ENCODE measurements at regions not wholly inside any gene's neighbourhood (a gene's known extent, or its start where the extent isn't known, plus 50 kb on each side); places are given as distances from the start of the nearest gene placed in this dataset.

DNA sequence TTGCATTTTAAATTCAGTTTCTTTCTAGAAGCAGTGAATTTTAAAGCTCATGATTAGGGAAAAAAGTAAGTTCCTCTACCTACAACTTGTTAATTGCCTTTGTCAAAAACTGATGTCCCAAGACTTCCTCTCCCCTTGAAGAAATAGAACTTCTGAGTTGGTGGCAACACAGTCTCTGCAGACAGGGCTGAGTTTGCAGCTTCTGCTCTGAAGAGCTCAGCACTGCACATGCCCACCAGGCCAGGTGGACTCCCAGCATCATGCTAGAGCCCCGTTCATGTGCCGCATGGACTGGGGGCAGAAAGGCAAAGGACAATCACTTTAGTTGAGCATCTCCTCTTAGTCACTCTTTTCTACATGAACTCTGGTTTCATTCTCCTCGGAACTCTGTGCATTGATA, 620.1 kb downstream of the VRK1 start:
- TF ChIP-seq CTCF (IDR thresholded peaks at IDR 0.05; ENCODE audit: partially characterized antibody, unreplicated experiment), result no peak

DNA sequence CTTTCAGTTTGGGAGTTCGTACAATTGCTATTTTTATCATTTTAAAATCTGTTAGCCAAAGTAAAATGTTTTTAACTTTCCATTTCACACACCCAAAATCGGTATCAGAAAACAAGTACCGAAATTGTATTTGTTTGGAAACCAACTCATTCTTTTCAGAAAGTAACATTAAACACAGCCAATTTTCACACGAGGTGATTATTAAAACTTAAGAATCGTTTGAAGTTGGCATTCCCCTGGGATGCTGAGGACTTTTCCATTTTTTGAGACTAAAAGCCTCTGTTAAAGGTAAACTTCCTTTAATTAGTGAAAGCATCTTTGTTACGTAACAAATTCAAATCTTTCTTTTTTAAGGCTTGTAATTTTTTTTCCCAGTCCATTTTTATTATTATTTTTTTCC, 623.0 kb downstream of the VRK1 start:
- H3K27me3 Mint-ChIP-seq (ENCODE audit: unreplicated experiment), result no peaks in the 10 kb centered on the region
- DNase-seq, result no peak
- no peak for TF ChIP-seq CTCF (IDR thresholded peaks at IDR 0.05; ENCODE audit: partially characterized antibody, unreplicated experiment)
- H3K4me3 Mint-ChIP-seq (ENCODE audit: unreplicated experiment), result no peak overlapping the region
- H3K27ac Mint-ChIP-seq (ENCODE audit: unreplicated experiment), result no peak overlapping the region
- no peaks in the 10 kb centered on the region for H3K36me3 Mint-ChIP-seq (ENCODE audit: unreplicated experiment)
- H3K4me1 Mint-ChIP-seq (ENCODE audit: low read depth, unreplicated experiment), result no peaks in the 10 kb centered on the region
- no peaks in the 10 kb centered on the region for H3K9me3 Mint-ChIP-seq (ENCODE audit: unreplicated experiment)

More for the DNA sequence above, 620.1 kb downstream of the VRK1 start:
- H3K27me3 Mint-ChIP-seq (ENCODE audit: unreplicated experiment), result no peaks in the 10 kb centered on the region
- no peak for DNase-seq
- H3K27ac Mint-ChIP-seq (ENCODE audit: unreplicated experiment), result no peak overlapping the region
- no peak overlapping the region for H3K4me3 Mint-ChIP-seq (ENCODE audit: unreplicated experiment)
- H3K4me1 Mint-ChIP-seq (ENCODE audit: low read depth, unreplicated experiment), result peaks cover 4% of the 10 kb centered on the region
- H3K36me3 Mint-ChIP-seq (ENCODE audit: unreplicated experiment), result no peaks in the 10 kb centered on the region
- no peaks in the 10 kb centered on the region for H3K9me3 Mint-ChIP-seq (ENCODE audit: unreplicated experiment)

DNA sequence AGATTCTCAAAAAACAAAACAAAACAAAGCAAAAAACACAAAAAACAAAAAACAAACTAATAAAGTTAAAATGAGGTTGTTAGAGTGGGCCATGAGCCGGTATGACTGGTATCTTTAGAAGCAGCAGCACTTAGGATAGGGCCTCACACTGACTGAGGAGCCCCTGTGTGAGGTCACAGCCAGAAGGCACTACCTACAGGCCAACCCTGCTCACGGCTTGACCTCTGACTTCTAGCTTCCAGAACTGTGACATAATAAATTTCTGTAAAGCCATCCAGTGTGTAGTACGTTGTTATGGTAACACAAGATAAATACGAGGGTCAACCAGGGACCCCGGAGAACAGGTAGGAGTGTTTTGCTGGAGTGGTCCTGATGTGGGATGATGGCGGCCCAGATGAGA, 629.6 kb downstream of the VRK1 start:
- Mint-ChIP-seq H3K36me3 (ENCODE audit: unreplicated experiment) (no peaks in the 10 kb centered on the region), H3K4me1 (ENCODE audit: low read depth, unreplicated experiment) (no peaks in the 10 kb centered on the region), H3K27me3 (ENCODE audit: unreplicated experiment) (no peaks in the 10 kb centered on the region), H3K4me3 (ENCODE audit: unreplicated experiment) (no peak overlapping the region), H3K27ac (ENCODE audit: unreplicated experiment) (no peak overlapping the region), H3K9me3 (ENCODE audit: unreplicated experiment) (no peaks in the 10 kb centered on the region)
- no peak for TF ChIP-seq CTCF (IDR thresholded peaks at IDR 0.05; ENCODE audit: partially characterized antibody, unreplicated experiment)
- no peak for DNase-seq

GRCh38 chr14:97428808-97429440, 631.7 kb downstream of the VRK1 start:
- H3K9me3 Mint-ChIP-seq (ENCODE audit: unreplicated experiment), result peaks cover 2% of the 10 kb centered on the region
- no peaks in the 10 kb centered on the region for H3K4me1 Mint-ChIP-seq (ENCODE audit: low read depth, unreplicated experiment)
- no peak for DNase-seq
- H3K36me3 Mint-ChIP-seq (ENCODE audit: unreplicated experiment), result no peaks in the 10 kb centered on the region
- no peaks in the 10 kb centered on the region for H3K27me3 Mint-ChIP-seq (ENCODE audit: unreplicated experiment)
- H3K4me3 Mint-ChIP-seq (ENCODE audit: unreplicated experiment), result no peak overlapping the region
- no peak for TF ChIP-seq CTCF (IDR thresholded peaks at IDR 0.05; ENCODE audit: partially characterized antibody, unreplicated experiment)
- H3K27ac Mint-ChIP-seq (ENCODE audit: unreplicated experiment), result no peak overlapping the region

DNA sequence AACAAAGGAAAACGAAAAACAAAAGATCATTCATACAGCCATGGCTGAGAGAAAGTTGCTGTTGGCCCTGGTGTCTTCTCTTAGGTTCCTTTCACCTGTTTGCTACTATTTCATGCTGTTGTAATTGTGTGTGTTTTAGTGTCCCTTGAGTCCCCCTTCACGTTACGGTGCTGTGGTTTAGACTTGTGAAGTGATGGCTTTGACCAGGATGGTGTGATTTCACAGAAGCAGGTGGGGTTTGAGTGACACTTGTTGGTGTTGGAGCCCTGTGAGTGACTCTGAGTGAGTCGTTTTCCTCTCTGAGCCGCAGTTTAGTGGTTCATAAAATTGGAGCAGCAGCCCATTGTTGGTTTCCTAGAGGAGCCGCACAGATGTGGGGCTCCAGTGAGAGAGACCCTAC, 635.4 kb downstream of the VRK1 start:
- no peaks in the 10 kb centered on the region for H3K4me1 Mint-ChIP-seq (ENCODE audit: low read depth, unreplicated experiment)
- no peaks in the 10 kb centered on the region for H3K27me3 Mint-ChIP-seq (ENCODE audit: unreplicated experiment)
- no peak overlapping the region for H3K4me3 Mint-ChIP-seq (ENCODE audit: unreplicated experiment)
- TF ChIP-seq CTCF (IDR thresholded peaks at IDR 0.05; ENCODE audit: partially characterized antibody, unreplicated experiment), result no peak
- H3K36me3 Mint-ChIP-seq (ENCODE audit: unreplicated experiment), result no peaks in the 10 kb centered on the region
- H3K27ac Mint-ChIP-seq (ENCODE audit: unreplicated experiment), result no peak overlapping the region
- H3K9me3 Mint-ChIP-seq (ENCODE audit: unreplicated experiment), result peaks cover 2% of the 10 kb centered on the region
- no peak for DNase-seq
